ENCODE measurements at regions not wholly inside any gene's neighbourhood (a gene's known extent, or its start where the extent isn't known, plus 50 kb on each side); places are given as distances from the start of the nearest gene placed in this dataset.
"Not testable (repeated sequence)": the region's sequence is repeated elsewhere in the genome, so short reads cannot be mapped to it uniquely, and the experiment has no call there.

- no peak for DNase-seq (ENCODE audit: low read depth in 2 of 2)
These were observed 383.3 kb downstream of the ALG10 start for GRCh38 chr12:34405286-34406227.

DNA sequence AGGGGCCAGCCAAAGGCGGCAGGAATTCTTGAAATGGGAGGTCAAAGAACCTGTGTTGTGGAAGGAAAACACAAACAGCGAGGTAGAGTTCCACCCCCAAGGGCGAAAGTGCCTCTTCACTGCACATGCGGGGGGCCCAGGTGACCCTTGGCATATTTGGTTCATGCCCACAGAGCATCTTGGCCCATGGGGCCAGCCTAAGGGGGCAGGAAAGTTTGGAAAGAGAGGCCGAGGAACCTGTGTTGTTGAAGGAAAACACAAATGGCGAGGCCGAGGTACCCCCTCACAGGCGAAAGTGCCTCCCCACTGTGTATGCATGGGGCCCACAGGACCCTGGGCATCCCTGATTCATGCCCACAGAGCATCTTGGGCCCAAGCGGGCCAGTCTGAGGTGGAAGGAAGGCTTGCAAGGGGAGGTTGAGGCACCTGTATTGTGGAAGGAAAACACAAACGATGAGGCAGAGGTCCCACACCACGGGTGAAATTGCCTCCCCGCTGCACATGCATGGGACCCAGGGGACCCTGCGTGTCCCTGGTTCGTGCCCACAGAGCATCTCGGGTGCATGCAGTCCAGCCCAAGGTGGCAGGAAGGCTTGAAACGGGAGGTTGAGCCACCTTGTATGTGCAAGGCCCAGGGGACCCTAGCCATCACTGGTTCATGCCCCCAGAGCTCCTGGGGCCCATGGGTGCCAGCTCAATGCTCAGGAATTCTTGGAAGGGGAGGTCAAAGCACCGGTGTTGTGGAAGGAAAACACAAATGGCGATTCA lies 384.1 kb downstream of the ALG10 start:
- DNase-seq (ENCODE audit: low read depth in 2 of 2) = no peak

DNA sequence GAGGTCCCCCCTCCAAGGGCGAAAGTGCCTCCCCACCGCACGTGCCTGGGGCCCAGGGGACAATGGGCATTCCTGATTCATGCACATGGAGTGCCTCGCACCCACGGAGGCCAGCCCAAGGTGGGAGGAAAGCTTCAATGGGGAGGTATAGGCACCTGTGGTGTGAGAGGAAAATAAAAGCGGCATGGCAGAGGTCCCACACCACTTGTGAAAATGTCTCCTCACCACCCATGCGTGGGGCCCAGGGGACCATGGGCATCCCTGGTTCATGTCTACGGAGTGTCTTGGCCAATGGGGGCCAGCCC lies 384.7 kb downstream of the ALG10 start:
- no peak for DNase-seq (ENCODE audit: low read depth in 2 of 2)

DNA sequence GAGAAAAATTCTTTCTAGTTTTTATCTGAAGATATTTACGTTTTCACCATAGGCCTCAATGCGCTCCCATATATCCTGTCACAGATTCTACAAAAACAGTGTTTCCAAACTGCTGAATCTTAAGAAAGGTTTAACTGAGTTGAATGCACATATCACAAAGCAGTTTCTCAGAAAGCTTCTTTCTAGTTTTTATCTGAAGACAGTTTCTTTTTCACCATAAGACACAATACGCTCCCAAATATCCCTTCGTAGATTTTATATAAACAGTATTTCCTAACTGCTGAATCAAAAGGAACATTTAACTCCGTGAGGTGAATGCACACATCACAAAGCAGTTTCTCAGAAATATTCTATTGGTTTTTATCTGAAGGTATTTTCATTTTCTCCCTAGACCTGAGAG lies 385.5 kb downstream of the ALG10 start:
- DNase-seq (ENCODE audit: low read depth in 2 of 2) = no peak

DNA sequence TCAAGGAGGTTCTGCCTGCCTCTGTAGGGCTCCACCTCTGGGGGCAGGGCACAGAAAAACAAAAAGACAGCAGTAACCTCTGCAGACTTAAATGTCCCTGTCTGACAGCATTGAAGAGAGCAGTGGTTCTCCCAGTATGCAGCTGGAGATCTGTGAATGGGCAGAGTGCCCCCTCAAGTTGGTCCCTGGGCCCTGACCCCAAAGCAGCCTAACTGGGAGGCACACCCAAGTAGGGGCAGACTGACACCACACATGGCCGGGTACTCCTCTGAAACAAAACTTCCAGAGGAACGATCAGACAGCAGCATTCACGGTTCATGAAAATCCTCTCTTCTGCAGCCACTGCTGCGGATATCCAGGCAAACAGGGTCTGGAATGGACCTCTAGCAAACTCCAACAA lies 409.2 kb downstream of the ALG10 start:
- DNase-seq (ENCODE audit: low read depth in 2 of 2) = not testable (repeated sequence)

All from stimulated activated CD8-positive, alpha-beta memory T cell treated with anti-CD3 and anti-CD28 coated beads, Interleukin-7, amount 100 ng/mL, for 4 hours (primary cell).